Head of caudate nucleus (tissue), 42 donors: ENCODE measurements at regions not wholly inside any gene's neighbourhood (a gene's known extent, or its start where the extent isn't known, plus 50 kb on each side); places are given as distances from the start of the nearest gene placed in this dataset.
A peak's percentile ranks its signal among the peaks of the same experiment; 100 is the strongest.

Experiments
- DNase-seq, 42 donors: peaks; one replicate each; pipeline versions ENCODE4 v3.0.0 to v3.0.0-alpha.2; 2020 to 2021; ENCODE audit warnings: mixed read lengths in 7 of 42
- intact Hi-C: fragments of 100-400 bp; cut with DNase I; formaldehyde crosslinking; loops from one replicate; pipeline ENCODE4 v1.15.0; 2022

DNA sequence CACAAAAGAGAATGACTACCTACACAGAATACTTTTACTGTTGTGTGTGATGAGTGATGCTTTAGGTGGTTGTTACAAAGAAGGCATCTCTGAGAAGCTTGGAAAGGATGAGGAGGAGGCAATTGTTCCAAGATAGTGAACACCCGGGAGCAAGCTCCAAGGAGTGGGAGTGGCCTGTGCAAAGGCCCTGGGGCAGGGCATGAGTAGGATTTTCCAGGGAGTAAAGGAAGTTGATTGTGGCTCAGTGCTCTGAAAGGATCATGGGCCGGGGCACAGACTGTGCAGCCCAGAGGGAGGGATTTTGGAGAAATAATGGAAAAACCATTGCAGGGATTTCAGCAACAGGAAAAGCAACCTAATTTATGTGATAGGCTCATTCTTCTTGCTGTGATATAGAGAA is 264.3 kb downstream of the CDH26 start:
- peak in 3 of 42 donors; percentile 19 to 25 (median 21) for DNase-seq
- intact Hi-C loops = no loop called here

DNA sequence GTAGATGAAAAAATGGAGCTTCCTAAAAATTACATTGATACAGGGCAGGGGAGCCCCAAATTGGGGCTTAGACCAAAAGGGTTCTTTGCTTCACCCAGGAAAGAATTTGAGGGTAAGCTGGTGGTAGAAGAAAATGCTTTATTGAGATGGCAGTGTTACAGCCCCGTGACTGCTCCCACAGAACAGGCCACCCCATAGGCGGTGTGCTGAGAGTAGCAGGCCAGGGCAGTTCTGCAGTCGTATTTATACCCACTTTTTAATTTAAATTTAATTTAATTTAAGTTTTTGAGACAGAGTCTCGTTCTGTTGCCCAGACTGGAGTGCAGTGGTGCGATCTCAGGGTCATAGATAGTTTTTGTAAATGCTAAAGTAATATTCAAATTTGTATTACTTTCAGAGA is 265.0 kb downstream of the CDH26 start:
- intact Hi-C loops = no loop called here

DNA sequence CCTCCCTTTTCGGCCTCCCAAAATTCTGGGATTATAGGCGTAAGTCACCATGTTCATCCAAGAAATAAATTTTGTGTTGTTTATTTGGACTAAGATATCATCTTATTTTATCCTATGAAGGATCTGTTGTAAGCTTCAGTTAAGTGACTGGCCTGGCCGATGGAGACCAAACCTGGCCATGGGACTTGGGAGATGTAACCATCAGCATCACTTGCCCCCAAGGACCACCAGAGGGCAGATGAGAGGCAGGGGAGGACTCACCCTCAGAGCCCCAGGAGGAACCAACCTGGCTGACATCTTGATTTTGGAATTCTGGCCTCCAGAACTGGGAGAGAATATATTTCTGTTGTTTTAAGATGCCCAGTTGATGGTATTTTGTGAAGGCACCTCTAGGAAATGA is 266.7 kb downstream of the CDH26 start:
- DNase-seq = peak in 2 of 42 donors; percentile 27 to 46
- intact Hi-C loops = no loop called here

More for the DNA sequence above, 265.0 kb downstream of the CDH26 start:
- DNase-seq = no peak

DNA sequence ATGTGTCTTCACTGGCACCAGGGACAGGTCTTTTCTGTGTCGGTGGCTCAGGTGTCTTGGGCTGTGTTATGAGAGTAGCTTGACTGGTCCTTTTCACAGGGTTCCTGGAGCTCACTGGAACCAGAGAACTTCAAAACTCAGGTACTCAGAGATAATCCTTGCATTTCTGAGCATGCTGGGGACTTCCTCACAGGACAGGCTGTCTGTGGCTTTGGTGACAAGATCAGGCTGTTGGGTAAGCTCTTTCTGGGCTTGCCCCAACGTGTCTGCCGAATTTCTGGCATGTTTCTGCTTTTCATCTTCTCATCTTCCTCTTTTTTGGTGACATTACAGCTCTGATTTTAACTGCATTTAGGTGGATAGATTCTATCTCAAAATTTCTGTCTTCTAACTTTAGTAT is 270.0 kb downstream of the CDH26 start:
- DNase-seq = peak in 4 of 42 donors; percentile 17 to 44 (median 38)
- intact Hi-C loops = no loop called here

DNA sequence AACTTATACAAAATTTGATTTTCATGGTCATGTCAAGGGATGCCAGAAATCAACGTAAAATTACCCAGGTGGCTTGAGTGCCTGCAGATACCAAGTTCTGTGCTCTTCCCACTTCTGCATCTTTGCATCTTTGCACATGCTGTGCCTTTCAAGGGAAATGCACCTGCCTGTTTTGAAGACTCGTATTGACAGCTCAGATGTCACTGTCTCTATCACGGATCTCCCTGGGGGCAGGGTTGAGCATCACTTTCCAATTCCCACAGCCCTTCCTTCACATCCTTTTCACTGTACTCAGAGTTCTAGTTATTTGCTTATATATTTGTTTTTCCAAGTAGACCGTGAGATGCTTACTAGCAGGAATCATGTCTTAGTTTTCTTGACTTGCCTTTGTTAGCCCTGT is 274.2 kb downstream of the CDH26 start:
- peak in 1 of 42 donors; percentile 5 for DNase-seq
- intact Hi-C loops = no loop called here

DNA sequence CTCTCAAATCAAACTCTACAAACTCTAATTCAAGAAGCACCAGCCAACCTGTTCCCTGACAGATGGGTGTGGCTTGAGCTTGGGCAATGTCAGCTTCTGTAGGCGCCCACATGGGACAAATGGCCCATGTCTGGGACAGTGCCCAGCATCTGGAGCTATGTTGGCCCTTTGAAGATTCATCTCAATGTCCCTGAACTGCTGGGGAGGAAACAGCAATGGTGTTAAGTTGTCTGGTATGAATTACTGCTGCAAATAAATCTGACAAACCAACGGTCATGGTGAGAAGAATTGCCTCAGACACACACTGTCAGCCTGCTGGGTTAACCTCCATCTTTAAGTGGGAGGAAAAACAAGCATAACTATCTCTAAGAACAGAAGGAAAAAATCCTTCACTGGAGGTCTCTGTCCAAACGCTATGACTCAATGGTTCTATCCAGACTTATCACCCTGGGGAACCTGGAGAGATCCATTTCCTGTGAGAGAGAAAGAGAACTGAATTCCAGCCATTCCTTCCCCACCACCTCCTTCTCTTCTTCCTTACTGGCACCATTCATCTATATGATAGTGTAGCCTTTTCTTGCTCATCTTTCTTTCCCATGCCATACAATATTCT is 274.9 kb downstream of the CDH26 start:
- intact Hi-C loops = no loop called here
- no peak for DNase-seq

DNA sequence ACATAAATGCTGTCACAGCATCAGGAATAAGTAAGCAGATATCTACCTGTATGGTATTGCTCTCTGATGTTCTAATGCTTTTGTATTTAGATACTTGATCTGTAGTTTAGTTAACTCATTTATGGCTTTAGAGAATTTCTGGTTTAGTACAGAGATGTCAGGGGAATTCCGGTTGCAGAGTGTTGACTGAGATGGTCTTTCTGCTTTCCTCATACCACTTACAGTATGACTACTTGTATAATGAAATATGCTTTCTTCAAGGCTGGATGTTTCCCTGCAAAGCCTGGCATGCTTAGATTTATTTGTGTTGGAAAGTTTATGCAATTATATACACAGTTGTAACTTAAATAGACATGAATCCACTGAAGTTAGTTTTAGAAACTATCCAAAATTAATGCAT is 278.4 kb downstream of the CDH26 start:
- DNase-seq = no peak
- intact Hi-C loops = no loop called here

DNA sequence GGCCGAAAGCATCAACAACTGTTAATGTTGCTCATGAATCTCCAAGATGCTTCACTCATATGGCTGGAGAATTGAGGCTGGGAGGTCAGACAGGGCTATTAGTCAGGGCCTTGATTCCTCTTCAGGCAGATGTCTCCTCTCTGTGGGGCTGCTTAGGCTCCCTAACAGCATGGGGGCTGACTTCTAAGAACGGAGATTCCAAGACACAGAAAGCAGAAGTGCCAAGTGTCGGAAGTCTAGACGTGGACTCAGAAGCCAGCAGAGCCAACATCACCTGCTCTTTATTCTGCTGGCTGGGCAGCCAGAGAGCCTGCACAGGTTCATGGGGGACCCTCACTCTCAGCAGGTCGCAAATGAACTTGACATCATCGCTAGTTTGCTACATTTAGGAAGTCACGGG is 279.8 kb downstream of the CDH26 start:
- intact Hi-C loops = no loop called here
- DNase-seq = no peak

DNA sequence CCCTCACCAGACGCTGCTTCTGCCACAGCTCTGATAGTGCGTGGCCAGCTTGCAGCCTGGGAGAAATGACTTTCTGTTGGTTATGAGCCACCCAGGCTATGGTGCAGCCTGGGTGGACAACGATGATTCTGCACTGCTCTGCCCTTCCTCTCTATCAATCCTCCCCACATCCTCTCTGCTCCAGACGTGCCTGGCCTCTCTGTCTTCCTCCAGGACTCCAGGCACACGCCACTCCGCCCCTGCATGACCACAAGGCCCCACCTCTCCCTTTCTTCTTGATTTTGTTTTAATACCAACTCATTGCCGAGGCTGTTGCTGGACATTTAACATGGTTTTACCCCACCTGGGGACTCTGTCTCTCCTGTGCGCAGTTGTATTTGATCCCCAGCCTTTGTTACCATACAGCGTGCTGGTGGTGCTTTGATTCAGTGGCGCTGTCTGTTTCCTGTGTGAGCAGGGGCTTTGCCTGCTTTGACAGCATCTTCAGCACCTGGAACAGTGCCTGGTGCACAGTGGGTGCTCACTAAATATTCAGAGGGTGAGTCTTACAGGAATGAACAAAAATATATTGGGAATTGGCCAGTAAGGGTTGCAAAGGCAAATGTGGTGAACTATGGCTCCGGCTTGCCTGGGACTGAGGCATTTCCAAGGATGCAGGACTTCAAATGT is 280.9 kb downstream of the CDH26 start:
- intact Hi-C loops = no loop called here
- no peak for DNase-seq

DNA sequence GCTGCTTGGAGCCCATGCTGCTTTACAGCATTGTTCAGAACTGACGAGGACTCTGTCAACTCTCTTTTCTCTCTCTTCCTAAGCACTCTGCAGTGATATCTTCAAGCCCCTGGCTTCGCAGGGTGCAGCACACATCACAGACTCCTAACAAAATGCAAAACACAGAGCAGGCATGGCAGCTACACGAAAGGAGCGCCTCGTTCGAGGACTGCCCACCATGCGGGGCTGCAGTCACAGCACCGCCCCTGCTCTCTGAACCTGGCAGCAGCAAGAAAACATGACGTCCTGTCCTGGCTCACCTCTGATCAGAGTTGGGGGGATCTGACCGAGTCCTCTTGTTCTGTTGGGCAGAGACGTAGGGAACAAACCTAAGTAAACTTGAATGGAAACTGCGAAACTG is 281.7 kb downstream of the CDH26 start:
- no peak for DNase-seq
- intact Hi-C loops = no loop called here

DNA sequence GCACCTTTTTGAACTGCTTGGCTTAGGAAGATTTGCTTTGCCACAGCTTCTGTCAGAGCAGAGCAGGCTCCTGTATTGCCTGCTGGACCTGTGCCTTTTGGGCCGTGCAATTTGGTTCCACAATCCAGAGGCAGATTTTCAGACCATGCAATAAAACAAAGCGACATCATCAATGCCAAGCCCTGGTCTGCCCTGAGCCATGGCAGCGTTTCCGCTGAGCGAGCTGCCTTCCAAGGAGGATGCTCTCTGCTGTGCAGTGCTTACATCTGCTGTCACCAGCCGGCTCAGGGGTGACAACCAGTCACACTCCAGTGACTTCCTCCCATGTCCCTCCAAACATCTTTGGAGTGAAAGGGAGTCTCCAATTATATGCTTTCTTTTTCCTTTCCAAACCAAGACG is 282.2 kb downstream of the CDH26 start:
- intact Hi-C loops = no loop called here
- DNase-seq = no peak

DNA sequence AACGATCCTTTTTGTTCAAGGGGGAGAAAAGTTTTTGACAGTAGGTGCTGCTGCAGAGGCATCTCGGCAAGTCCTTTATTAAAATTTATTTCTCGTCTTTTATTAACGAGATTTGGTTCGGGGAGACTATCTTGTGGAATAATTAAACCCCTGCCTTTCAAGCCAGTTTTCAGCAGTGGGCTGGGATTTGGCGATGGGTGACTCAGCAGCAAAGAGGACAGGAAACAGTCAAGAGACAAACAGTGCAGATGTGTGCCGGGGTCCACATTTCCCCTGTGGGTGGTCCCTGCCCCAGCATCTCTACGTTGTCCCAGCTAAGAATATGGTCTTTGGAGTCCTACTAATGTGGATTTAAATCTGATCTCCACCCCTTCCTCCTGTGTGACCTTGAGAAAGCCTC is 282.8 kb downstream of the CDH26 start:
- DNase-seq = no peak
- intact Hi-C loops = no loop called here

DNA sequence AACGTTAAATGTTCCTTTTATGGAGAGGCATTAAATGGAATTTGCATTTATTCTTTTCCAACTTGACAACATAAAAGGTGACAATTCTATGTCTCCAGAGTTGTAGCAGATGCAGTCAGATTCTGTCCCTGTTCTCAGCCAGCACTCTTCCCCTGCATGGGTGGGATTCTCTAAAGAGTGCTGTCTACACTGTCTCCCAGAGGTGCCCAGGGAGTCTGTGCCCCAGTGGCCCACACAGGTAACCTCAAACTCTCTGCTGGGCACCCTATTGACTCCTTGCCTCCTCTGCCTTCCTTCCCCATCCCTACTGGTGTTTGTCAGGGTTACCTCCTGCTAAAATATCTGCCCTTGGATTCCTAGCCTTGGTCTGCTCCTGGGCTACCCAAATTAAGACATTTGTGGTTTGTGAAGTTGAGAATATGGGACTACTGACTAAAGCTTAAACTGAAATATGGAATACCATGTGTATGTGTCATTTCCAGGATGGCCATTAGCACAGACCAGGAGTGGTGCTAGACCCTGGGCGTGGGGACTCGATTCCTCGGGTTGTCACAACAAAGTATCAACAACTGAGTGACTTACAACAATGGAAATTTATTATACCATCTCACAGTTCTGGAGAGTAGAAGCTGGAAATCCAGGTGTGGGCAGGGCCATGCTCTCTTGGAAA is 284.7 kb downstream of the CDH26 start:
- intact Hi-C loops = no loop called here
- DNase-seq = no peak

DNA sequence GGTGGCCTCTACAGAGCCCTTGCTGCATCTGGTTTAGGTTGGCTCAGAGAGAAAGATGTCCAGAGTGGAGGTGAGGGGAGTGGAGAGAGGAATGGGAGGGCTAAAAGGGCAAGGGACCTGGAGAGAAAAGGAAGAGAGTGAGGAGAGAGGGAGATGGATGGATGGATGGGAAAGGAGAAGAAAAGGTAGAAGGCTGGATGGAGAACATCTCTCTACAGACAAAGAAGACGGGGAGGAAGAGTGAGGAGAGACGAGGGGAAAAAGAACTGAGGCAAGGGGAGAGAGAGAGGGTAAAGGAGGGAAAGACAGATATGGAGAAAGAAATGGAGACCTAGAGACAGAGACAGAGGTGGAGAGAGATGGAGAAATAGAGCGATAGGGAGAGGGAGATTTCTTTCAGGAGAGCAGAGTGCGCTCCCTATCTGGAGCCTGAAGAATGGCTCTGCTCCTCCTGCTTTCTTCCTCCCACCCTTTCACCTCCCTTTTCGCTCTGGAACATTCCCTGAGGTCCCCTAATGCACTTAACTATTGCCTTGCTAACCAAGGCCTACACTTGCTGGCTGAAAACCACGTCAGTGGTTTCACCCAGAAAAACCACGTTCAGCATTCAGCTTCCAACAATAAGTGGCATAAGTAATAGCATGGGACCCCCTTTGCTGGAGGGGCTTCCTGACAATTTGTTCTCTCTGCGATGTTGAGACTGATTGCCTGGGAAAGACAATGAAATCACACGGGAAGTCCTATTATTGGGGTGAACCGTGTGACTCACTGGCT is 286.3 kb downstream of the CDH26 start:
- no peak for DNase-seq
- intact Hi-C loops = no loop called here

DNA sequence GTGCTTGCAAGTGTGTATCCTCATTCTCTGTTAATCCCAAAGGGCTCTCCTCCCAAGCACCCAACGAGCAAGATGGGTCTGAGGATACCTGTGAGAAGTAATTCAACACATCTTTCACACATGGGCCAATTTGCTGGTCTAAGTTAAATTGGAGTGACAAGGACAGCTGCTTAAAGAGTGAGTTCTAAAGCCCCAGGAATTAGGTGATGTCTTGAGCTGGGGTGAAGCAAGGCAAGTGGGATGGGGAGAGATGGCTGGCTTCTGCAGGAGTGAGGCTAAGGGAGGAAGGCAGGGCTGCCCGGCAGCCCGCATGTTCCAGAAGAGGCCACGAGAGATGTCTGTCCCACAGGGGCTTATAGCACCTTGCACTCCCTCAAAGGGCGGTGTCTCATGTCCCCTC is 288.5 kb downstream of the CDH26 start:
- DNase-seq = no peak
- intact Hi-C loops = no loop called here

DNA sequence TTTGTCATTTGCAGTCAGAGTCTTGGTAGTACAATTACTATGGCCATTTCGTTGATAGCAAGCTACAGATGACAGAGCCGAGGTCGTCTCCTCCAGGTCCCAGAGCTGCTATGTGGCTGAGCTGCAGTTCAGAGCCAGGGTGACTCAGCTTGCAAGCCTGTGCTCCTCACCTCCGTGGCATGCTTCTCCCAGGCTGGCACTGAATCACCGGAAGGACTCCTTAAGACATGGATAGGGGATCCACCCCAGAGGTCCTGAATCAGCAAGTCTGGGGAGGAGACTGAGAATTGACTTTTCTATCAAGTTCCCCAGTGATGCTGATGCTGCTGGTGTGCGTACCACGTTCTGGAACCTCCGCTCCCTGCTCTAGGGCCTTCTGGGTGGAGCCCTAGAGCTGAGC is 291.2 kb downstream of the CDH26 start:
- DNase-seq = no peak
- intact Hi-C loops = no loop called here

DNA sequence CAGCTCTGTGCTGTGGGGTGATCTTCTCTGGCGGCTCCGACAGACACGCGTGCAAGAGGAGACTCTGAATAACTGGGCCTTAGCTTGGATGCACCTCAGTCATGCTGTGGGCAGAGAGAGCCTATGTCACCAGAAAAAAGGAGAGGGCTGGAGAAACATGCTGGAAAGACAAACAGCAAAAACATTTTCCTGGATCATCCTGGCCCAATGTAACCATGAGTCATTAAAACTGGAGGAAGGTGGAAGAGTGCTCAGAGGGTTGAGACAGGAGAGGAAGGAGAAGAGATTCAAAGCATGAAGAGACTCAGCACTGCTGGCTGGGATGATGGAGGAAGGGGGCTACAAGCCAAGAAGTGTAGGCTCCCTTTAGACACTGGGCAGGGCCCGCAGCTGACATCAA is 292.0 kb downstream of the CDH26 start:
- DNase-seq = no peak
- intact Hi-C loops = no loop called here

DNA sequence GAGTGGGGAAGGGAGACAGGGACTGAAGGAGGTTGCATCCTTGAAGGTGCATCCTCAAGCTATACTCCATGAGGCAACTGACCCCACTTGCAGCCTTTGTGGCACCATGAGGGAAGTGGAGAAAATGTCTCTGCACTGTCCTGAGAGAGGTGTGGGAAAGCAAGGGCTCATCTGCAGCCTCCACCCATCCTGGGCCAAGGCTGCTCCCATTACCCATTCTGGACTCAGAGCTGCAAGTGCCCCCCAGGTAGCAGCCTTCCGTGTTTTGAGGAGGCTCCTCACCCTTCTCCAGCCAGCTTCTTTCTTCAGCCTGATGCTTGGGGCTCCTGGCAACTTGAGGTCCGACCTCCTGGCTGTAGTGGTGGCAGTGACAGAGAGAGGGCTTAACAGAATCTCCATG is 294.6 kb downstream of the CDH26 start:
- no peak for DNase-seq
- intact Hi-C loops = no loop called here

DNA sequence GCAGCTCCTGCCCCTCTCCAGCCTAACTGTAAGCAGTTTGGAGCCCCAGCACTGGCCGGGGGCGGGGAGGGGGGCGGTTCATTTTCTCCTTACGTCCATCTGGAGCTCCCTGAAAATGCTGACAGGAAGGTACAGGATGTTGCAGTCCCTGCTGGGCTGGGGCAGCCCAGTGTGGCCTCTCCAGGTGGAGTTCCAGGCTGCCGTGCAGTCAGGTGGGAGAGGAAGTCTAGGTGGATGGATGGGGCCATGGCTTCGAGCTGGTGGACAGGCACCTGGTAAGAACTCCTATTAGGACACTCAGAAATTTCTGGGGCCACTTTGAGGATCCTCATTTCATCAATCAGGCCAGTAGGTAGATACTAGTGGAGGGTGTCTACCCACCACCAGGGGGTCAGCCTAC is 295.2 kb downstream of the CDH26 start:
- DNase-seq = no peak
- intact Hi-C loops = no loop called here

DNA sequence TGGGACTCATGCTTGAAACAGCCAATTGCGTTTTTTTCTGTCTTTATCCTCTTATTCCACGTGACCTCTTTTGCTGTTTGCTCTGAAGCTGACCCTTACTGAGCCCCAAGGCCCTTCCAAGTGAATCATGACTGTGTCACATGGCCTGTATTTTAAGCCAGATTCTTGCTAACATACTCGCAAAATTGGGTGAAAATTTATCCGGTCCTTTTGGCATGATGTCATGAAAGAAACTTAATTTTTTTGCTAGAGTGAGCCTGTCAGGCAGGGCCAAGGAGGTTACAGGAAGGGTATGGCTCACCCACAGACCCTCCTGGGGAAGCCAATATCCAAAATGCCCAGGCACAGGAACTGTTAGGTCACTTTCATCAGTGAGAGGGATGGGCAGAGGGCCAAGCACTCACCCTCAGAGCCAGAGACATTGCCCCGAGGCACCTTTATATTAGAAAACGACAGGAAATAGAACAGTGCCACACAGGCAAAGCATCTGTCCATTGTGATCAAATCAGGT is 296.7 kb downstream of the CDH26 start:
- intact Hi-C loops = no loop called here
- DNase-seq = no peak
